T-cell (primary cell): ENCODE measurements at regions not wholly inside any gene's neighbourhood (a gene's known extent, or its start where the extent isn't known, plus 50 kb on each side); places are given as distances from the start of the nearest gene placed in this dataset.
"Not testable (repeated sequence)": the region's sequence is repeated elsewhere in the genome, so short reads cannot be mapped to it uniquely, and the experiment has no call there.

Experiments
- ATAC-seq, 4 experiments: fragments of 200-7000 bp in 3 of 4; fragments of 150-1000 bp in 1 of 4; cut with Tn5 transposase; replicated peaks in 1 of 4; 1 replicate in 3 of 4; 2 replicates in 1 of 4; pipeline ENCODE4 v1.10.0; 2021; ENCODE audit warnings: moderate library complexity in 3 of 4, mild to moderate bottlenecking in 2 of 4, moderate number of reproducible peaks in 1 of 4
- CTCF ChIA-PET, 2 donors: fragments of 300-600 bp; sonication (Branson Sonifier 250); formaldehyde crosslinking; loops; one replicate each; lab custom pipeline; 2022; ENCODE audit warnings: antibody characterized with exemption in 2 of 2; lab: Charles Lee
- POLR2A ChIA-PET, 2 donors: fragments of 300-600 bp; sonication (Branson Sonifier 250); formaldehyde crosslinking; loops; one replicate each; lab custom pipeline; 2022; ENCODE audit warnings: antibody characterized with exemption in 2 of 2; lab: Charles Lee
- DNase-seq, 35 experiments: peaks; one replicate each; pipeline versions ENCODE4 v3.0.0 to v3.0.0-alpha.2; 2013 to 2023
- H3K27ac ChIP-seq: one replicate; pipeline ENCODE4 v1.5.1; 2013; ENCODE audit warnings: low read length
- H3K27me3 ChIP-seq, 2 experiments: replicated peaks in 1 of 2; 1 replicate in 1 of 2; 2 replicates in 1 of 2; pipeline versions ENCODE4 v1.6.1 to v1.7.0; 2013; ENCODE audit warnings: low read length in 1 of 2, mixed read lengths in 1 of 2; ENCODE audit not compliant: control insufficient read depth in 2 of 2, insufficient read depth in 2 of 2; ENCODE audit errors: extremely low read depth in 1 of 2
- H3K36me3 ChIP-seq, 2 donors: 1 replicate in 1 of 2; 2 replicates in 1 of 2; pipeline versions ENCODE4 v1.6.1 to v1.7.0; 2013; ENCODE audit warnings: low read length in 1 of 2; ENCODE audit not compliant: control insufficient read depth in 2 of 2, insufficient read depth in 1 of 2; ENCODE audit errors: extremely low read depth in 1 of 2
- H3K4me1 ChIP-seq, 2 experiments: 1 replicate in 1 of 2; 2 replicates in 1 of 2; pipeline versions ENCODE4 v1.6.1 to v1.7.0; 2013; ENCODE audit warnings: low read length in 2 of 2, mixed read lengths in 1 of 2; ENCODE audit not compliant: insufficient read depth in 2 of 2, control insufficient read depth in 1 of 2; ENCODE audit errors: extremely low read depth in 1 of 2
- H3K4me3 ChIP-seq, 2 donors: 1 replicate in 1 of 2; 2 replicates in 1 of 2; pipeline versions ENCODE4 v1.5.1 to v1.7.0; 2013; ENCODE audit warnings: mild to moderate bottlenecking in 2 of 2, low read length in 1 of 2, moderate library complexity in 1 of 2; ENCODE audit not compliant: control insufficient read depth in 1 of 2; ENCODE audit errors: extremely low read depth in 1 of 2
- H3K9me3 ChIP-seq: 2 replicates; pipeline ENCODE4 v1.7.0; 2013
- H3K27ac Mint-ChIP-seq, 2 donors: one replicate each; pipeline ENCODE4 v1.8.0; 2020 to 2021; ENCODE audit warnings: mild to moderate bottlenecking in 2 of 2, mixed read lengths in 2 of 2
- H3K27me3 Mint-ChIP-seq, 2 donors: one replicate each; pipeline ENCODE4 v1.8.0; 2021 to 2022; ENCODE audit warnings: mixed read lengths in 2 of 2
- H3K36me3 Mint-ChIP-seq: one replicate; pipeline ENCODE4 v1.8.0; 2021; ENCODE audit warnings: mixed read lengths
- H3K4me1 Mint-ChIP-seq, 3 donors: one replicate each; pipeline ENCODE4 v1.8.0; 2020 to 2022; ENCODE audit warnings: mixed read lengths in 3 of 3, mild to moderate bottlenecking in 1 of 3
- H3K4me3 Mint-ChIP-seq, 3 donors: one replicate each; pipeline ENCODE4 v1.8.0; 2020 to 2022; ENCODE audit warnings: mild to moderate bottlenecking in 3 of 3, mixed read lengths in 3 of 3, moderate library complexity in 3 of 3
- H3K9me3 Mint-ChIP-seq, 3 donors: one replicate each; pipeline ENCODE4 v1.8.0; 2020 to 2022; ENCODE audit warnings: mixed read lengths in 3 of 3
- whole genome bisulfite sequencing: methylation state at CpG from one replicate; pipeline ENCODE4 v1.1.5; 2013; ENCODE audit warnings: missing lambda C conversion rate; ENCODE audit not compliant: insufficient coverage; 5-methylcytosine and 5-hydroxymethylcytosine counted together

- Mint-ChIP-seq H3K4me1 (no peaks in the 10 kb centered on the region), H3K36me3 (no peaks in the 10 kb centered on the region), H3K27me3 (peaks cover 2 to 6% of the 10 kb centered on the region in 2 donors), H3K9me3 (no peaks in the 10 kb centered on the region), H3K27ac (no peak overlapping the region), H3K4me3 (no peak overlapping the region)
- H3K9me3 ChIP-seq = no peaks in the 10 kb centered on the region
- peaks cover 0 to 4% of the 10 kb centered on the region in 2 experiments for H3K27me3 ChIP-seq
- no peak for DNase-seq
- ATAC-seq = no peak
- CTCF ChIA-PET = interaction anchor here in 1 of 2 donors (0.6 kb wide), 1 partner anchor 608 kb away, joined by 4 read pairs; no protein-coding TSS in a partner anchor
- H3K36me3 ChIP-seq = no peaks in the 10 kb centered on the region
- no peaks in the 10 kb centered on the region for H3K4me1 ChIP-seq
- POLR2A ChIA-PET = no interaction called here
- 84% methylated on average over 12 of the region's 12 CpGs for WGBS
- no peak overlapping the region for H3K27ac ChIP-seq
- H3K4me3 ChIP-seq = no peak overlapping the region
Observed at GRCh38 chr16:47976636-47977210, 179.1 kb downstream of the ABCC12 start.

DNA sequence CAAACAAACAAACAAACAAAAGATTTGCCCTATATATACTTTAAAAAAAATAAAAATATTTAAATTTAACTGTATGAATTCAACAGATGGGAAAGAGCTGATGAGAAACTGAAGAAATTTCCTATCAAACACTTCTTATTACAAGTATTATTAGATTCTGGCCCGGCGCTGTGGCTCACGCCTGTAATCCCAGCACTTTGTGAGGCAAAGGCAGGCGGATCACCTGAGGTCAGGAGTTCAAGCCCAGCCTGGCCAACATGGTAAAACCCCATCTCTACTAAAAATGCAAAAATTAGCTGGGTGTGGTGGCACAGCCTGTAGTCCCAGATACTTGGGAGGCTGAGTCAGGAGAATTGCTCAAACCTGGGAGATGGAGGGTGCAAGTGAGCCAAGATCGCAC lies 180.8 kb downstream of the ABCC12 start:
- H3K36me3 ChIP-seq, H3K4me3 ChIP-seq, H3K4me3 Mint-ChIP-seq, H3K27me3 Mint-ChIP-seq, H3K36me3 Mint-ChIP-seq, H3K4me1 ChIP-seq, H3K27me3 ChIP-seq, POLR2A ChIA-PET, H3K27ac ChIP-seq, H3K9me3 Mint-ChIP-seq, ATAC-seq, H3K27ac Mint-ChIP-seq, CTCF ChIA-PET, H3K9me3 ChIP-seq, H3K4me1 Mint-ChIP-seq, DNase-seq: not testable (repeated sequence)
- 94% methylated on average over 3 of the region's 5 CpGs for WGBS

GRCh38 chr16:47973552-47973951 lies 182.2 kb downstream of the ABCC12 start:
- DNase-seq (no peak), ATAC-seq (no peak)
- WGBS = 84% methylated on average over 4 of the region's 7 CpGs
- no peaks in the 10 kb centered on the region for H3K4me1 ChIP-seq
- POLR2A ChIA-PET = no interaction called here
- Mint-ChIP-seq H3K9me3 (peaks cover 0 to 2% (median 0%) of the 10 kb centered on the region in 3 donors), H3K4me3 (no peak overlapping the region), H3K27ac (no peak overlapping the region), H3K4me1 (no peaks in the 10 kb centered on the region), H3K36me3 (no peaks in the 10 kb centered on the region), H3K27me3 (peaks cover 0 to 2% of the 10 kb centered on the region in 2 donors)
- no peaks in the 10 kb centered on the region for H3K9me3 ChIP-seq
- H3K36me3 ChIP-seq = no peaks in the 10 kb centered on the region
- H3K27me3 ChIP-seq = peaks cover 0 to 4% of the 10 kb centered on the region in 2 experiments
- no peak overlapping the region for H3K4me3 ChIP-seq
- CTCF ChIA-PET = no interaction called here
- no peak overlapping the region for H3K27ac ChIP-seq

DNA sequence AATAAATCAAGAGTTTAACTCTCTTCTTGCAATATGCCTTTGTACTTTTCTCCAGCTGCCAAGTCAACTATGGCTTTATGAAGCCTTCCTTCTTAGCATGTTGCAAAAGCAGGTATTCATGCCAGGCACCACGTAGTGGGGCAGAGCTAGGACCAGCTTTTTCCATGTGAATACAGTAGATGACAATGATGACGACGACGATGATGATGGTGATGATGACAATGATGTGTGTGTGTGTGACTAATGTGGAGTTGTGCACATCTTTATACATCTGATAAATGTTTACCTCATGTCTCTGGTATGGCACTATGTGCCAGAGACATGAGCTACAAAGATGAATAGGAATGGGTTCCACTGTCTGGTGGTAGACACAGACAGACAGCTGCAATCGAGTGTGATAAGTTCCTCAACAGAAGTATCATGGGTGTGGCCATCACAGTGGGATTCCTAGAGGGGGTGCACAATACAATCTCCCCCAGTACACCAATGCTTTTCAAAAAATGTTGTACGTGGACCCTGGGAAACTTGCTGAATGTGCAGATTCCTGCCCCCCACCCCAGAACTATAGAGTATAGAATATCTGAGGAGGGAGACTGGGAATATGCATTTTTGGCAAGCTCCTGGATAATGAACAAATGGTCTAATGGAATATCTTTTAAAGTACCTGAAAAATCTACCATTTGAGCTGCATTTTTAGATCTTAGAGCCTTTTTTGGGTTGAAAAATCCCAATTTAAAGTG lies 183.4 kb downstream of the ABCC12 start:
- POLR2A ChIA-PET = no interaction called here
- no peaks in the 10 kb centered on the region for H3K4me1 ChIP-seq

DNA sequence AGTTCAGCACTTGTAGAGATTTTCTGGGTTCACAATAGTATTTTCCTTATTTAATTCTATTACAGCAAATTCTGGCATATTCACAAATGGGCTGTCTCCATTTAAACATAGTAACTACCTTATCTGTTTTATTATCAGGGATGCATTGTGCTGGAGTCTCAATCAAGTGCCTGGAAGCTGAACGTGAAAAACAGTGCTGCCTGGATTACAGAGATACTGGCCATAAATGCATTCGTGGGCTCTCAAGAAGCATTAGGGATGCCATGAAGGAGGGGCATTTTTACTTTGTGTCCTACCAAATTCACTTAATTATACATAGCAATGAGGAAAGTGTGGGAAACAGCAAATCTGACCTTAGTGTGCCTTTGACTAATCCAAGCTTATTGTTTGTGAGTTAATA lies 184.6 kb downstream of the ABCC12 start:
- no peaks in the 10 kb centered on the region for H3K36me3 ChIP-seq
- peaks cover 0 to 2% of the 10 kb centered on the region in 2 donors for H3K27me3 Mint-ChIP-seq
- H3K4me3 Mint-ChIP-seq = no peak overlapping the region
- no peaks in the 10 kb centered on the region for H3K4me1 Mint-ChIP-seq
- WGBS = no CpG with 5 or more reads among the region's 2 CpGs
- no peak overlapping the region for H3K27ac ChIP-seq
- H3K4me3 ChIP-seq = no peak overlapping the region
- H3K9me3 Mint-ChIP-seq = peaks cover 0 to 2% (median 0%) of the 10 kb centered on the region in 3 donors
- H3K36me3 Mint-ChIP-seq = no peaks in the 10 kb centered on the region
- no peaks in the 10 kb centered on the region for H3K4me1 ChIP-seq
- DNase-seq = no peak
- no peak for ATAC-seq
- POLR2A ChIA-PET = no interaction called here
- no peaks in the 10 kb centered on the region for H3K9me3 ChIP-seq
- CTCF ChIA-PET = no interaction called here
- H3K27ac Mint-ChIP-seq = no peak overlapping the region
- H3K27me3 ChIP-seq = peaks cover 0 to 4% of the 10 kb centered on the region in 2 experiments

More for the DNA sequence above, 183.4 kb downstream of the ABCC12 start:
- no peak overlapping the region for H3K4me3 Mint-ChIP-seq
- peaks cover 0 to 2% of the 10 kb centered on the region in 2 donors for H3K27me3 Mint-ChIP-seq
- no peaks in the 10 kb centered on the region for H3K9me3 ChIP-seq
- no peak overlapping the region for H3K27ac ChIP-seq
- peaks cover 0 to 2% (median 0%) of the 10 kb centered on the region in 3 donors for H3K9me3 Mint-ChIP-seq
- CTCF ChIA-PET = no interaction called here
- no peaks in the 10 kb centered on the region for H3K36me3 Mint-ChIP-seq
- H3K4me3 ChIP-seq = no peak overlapping the region
- H3K27me3 ChIP-seq = peaks cover 0 to 4% of the 10 kb centered on the region in 2 experiments
- no peaks in the 10 kb centered on the region for H3K4me1 Mint-ChIP-seq
- DNase-seq = no peak
- H3K27ac Mint-ChIP-seq = no peak overlapping the region
- H3K36me3 ChIP-seq = no peaks in the 10 kb centered on the region
- WGBS = 60% methylated on average over 2 of the region's 6 CpGs
- no peak for ATAC-seq

DNA sequence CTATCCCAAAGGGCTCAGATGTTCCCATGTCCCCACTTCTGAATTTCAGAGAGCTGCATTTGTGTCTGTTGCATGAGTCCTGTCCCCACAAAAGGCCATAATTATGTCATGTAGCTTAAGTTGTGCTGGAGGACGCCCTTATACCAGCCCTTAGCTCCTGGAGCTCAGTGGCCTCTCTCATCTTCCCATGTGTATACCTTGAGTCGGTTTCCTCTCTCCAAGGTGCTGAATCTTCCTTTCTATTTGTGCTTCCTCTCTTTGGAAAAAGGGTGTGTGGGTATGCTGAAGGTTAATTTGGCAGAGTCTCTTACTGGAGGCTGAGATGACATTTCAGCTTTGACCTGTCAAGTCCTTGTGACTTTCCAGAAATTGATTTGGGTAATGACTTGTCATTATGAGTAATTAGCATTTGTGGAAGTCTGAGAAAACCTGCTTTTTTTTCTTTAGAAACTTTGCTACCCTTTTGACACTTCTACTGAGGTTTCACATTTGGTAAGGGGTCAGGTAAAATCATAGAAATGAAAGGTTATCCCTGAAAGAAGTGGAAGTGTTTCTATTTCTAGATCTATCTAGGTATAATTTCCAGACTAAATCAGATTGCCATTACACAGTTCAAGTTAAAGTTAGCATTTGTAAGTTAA lies 185.4 kb downstream of the ABCC12 start:
- Histone ChIP-seq H3K9me3 (no peaks in the 10 kb centered on the region), H3K4me3 (no peak overlapping the region), H3K4me1 (no peaks in the 10 kb centered on the region), H3K27ac (no peak overlapping the region), H3K27me3 (peaks cover 0 to 4% of the 10 kb centered on the region in 2 experiments), H3K36me3 (no peaks in the 10 kb centered on the region)
- Mint-ChIP-seq H3K9me3 (peaks cover 0 to 2% (median 0%) of the 10 kb centered on the region in 3 donors), H3K27ac (no peak overlapping the region), H3K27me3 (peaks cover 0 to 2% of the 10 kb centered on the region in 2 donors), H3K4me1 (no peaks in the 10 kb centered on the region), H3K36me3 (no peaks in the 10 kb centered on the region), H3K4me3 (no peak overlapping the region)
- WGBS = no CpG with 5 or more reads among the region's 2 CpGs
- ChIA-PET POLR2A (no interaction called here), CTCF (no interaction called here)
- ATAC-seq (no peak), DNase-seq (no peak)
